Gastroesophageal sphincter (tissue), 4 donors: ENCODE measurements at regions not wholly inside any gene's neighbourhood (a gene's known extent, or its start where the extent isn't known, plus 50 kb on each side); places are given as distances from the start of the nearest gene placed in this dataset.
"Not testable (repeated sequence)": the region's sequence is repeated elsewhere in the genome, so short reads cannot be mapped to it uniquely, and the experiment has no call there.

Source experiments
- ATAC-seq: fragments of 150-250 bp; one replicate; pipeline ENCODE4 v1.9.1; 2016; ENCODE audit warnings: mild to moderate bottlenecking, moderate library complexity
- H3K27ac ChIP-seq, 4 donors: fragments of 200-600 bp; sonication (generic) in 3 of 4; 1 replicate in 3 of 4; 2 replicates in 1 of 4; pipeline ENCODE4 v1.5.1; 2016 to 2019
- H3K27me3 ChIP-seq: fragments of 200-600 bp; sonication (generic); one replicate; pipeline ENCODE4 v1.5.1; 2019
- H3K36me3 ChIP-seq, 2 donors: fragments of 200-600 bp; sonication (generic); one replicate each; pipeline ENCODE4 v1.5.1; 2019; ENCODE audit warnings: control low read depth in 1 of 2
- H3K4me1 ChIP-seq, 3 donors: fragments of 200-600 bp; sonication (generic); 1 replicate in 2 of 3; 2 replicates in 1 of 3; pipeline ENCODE4 v1.5.1; 2016 to 2019; ENCODE audit warnings: control low read depth in 2 of 3
- H3K4me3 ChIP-seq, 2 donors: fragments of 200-600 bp; sonication (generic); one replicate each; pipeline ENCODE4 v1.5.1; 2019; ENCODE audit warnings: mild to moderate bottlenecking in 1 of 2, moderate library complexity in 1 of 2
- H3K9me3 ChIP-seq, 3 donors: fragments of 200-600 bp; sonication (generic); one replicate each; pipeline ENCODE4 v1.5.1; 2017 to 2019; ENCODE audit warnings: control low read depth in 2 of 3
- CTCF ChIP-seq, 4 experiments: fragments of 200-600 bp in 2 of 4; fragments of 450-650 bp in 2 of 4; sonication (generic) in 1 of 4; IDR thresholded peaks; one replicate each; pipeline ENCODE4 v1.5.1; 2017 to 2019; ENCODE audit warnings: antibody characterized with exemption in 4 of 4, mild to moderate bottlenecking in 2 of 4, moderate library complexity in 2 of 4
- EP300 ChIP-seq: sonication (generic); formaldehyde crosslinking; IDR thresholded peaks from one replicate; pipeline ENCODE4 v1.6.1; 2017; ENCODE audit warnings: antibody characterized with exemption, mild to moderate bottlenecking
- POLR2A ChIP-seq, 2 donors: fragments of 450-650 bp; IDR thresholded peaks; one replicate each; pipeline ENCODE4 v1.6.1; 2017; ENCODE audit warnings: antibody characterized with exemption in 2 of 2, mild to moderate bottlenecking in 2 of 2, moderate library complexity in 1 of 2
- POLR2AphosphoS5 ChIP-seq: sonication (generic); formaldehyde crosslinking; IDR thresholded peaks from one replicate; pipeline ENCODE4 v1.6.1; 2017; ENCODE audit warnings: antibody characterized with exemption
- WGBS, 2 donors: methylation state at CpG; one replicate each; pipeline ENCODE4 v1.1.5; 2018; ENCODE audit warnings: low coverage in 1 of 2; 5-methylcytosine and 5-hydroxymethylcytosine counted together

GRCh38 chr13:31605076-31605860 is 134.1 kb upstream of the RXFP2 start:
- Histone ChIP-seq H3K4me1 (no peaks in the 10 kb centered on the region), H3K4me3 (no peak overlapping the region)
- no peak for ATAC-seq

GRCh38 chr13:31607531-31607930 is 131.8 kb upstream of the RXFP2 start:
- not testable (repeated sequence) for H3K4me1 ChIP-seq, H3K27ac ChIP-seq, H3K27me3 ChIP-seq, H3K4me3 ChIP-seq, ATAC-seq, H3K36me3 ChIP-seq, H3K9me3 ChIP-seq
- 84% methylated on average over 3 of the region's 7 CpGs; no CpG with 5 or more reads in 1 of the 2 donors for WGBS, 2 donors

More at GRCh38 chr13:31605076-31605860, 134.1 kb upstream of the RXFP2 start:
- no peaks in the 10 kb centered on the region for H3K27me3 ChIP-seq
- no peaks in the 10 kb centered on the region for H3K36me3 ChIP-seq
- TF ChIP-seq CTCF (IDR thresholded peaks at IDR 0.05) (no peak), POLR2AphosphoS5 (no peak), EP300 (no peak), POLR2A (IDR thresholded peaks at IDR 0.05) (no peak)
- no peaks in the 10 kb centered on the region for H3K9me3 ChIP-seq
- 59 to 66% methylated on average over 4 to 5 of the region's 5 CpGs for WGBS, 2 donors
- H3K27ac ChIP-seq: no peak overlapping the region

GRCh38 chr13:31608780-31609179 is 130.5 kb upstream of the RXFP2 start:
- H3K27me3 ChIP-seq, ATAC-seq, H3K9me3 ChIP-seq, H3K27ac ChIP-seq, H3K36me3 ChIP-seq, H3K4me1 ChIP-seq, H3K4me3 ChIP-seq: not testable (repeated sequence)
- WGBS, 2 donors: no CpG with 5 or more reads among the region's 23 CpGs

- Histone ChIP-seq H3K4me1 (no peaks in the 10 kb centered on the region), H3K27ac (no peak overlapping the region), H3K4me3 (no peak overlapping the region), H3K27me3 (no peaks in the 10 kb centered on the region), H3K36me3 (no peaks in the 10 kb centered on the region), H3K9me3 (peaks cover 0 to 15% (median 0%) of the 10 kb centered on the region in 3 donors)
- TF ChIP-seq POLR2A (IDR thresholded peaks at IDR 0.05) (no peak), EP300 (no peak), CTCF (IDR thresholded peaks at IDR 0.05) (no peak), POLR2AphosphoS5 (no peak)
- ATAC-seq: no peak
- 80 to 81% methylated on average over 1 to 6 of the region's 7 CpGs for WGBS, 2 donors
Observed at GRCh38 chr13:31610270-31610998, 128.9 kb upstream of the RXFP2 start.

- Histone ChIP-seq H3K36me3 (no peaks in the 10 kb centered on the region), H3K27me3 (no peaks in the 10 kb centered on the region), H3K9me3 (peaks cover 0 to 15% (median 0%) of the 10 kb centered on the region in 3 donors), H3K27ac (no peak overlapping the region), H3K4me3 (no peak overlapping the region), H3K4me1 (no peaks in the 10 kb centered on the region)
- ATAC-seq: no peak
- no peak for TF ChIP-seq EP300
- no peak for TF ChIP-seq POLR2A (IDR thresholded peaks at IDR 0.05)
- TF ChIP-seq POLR2AphosphoS5: no peak
- no peak for TF ChIP-seq CTCF (IDR thresholded peaks at IDR 0.05)
- 76 to 86% methylated on average over 3 of the region's 3 CpGs for WGBS, 2 donors
Observed at GRCh38 chr13:31611214-31611613, 128.1 kb upstream of the RXFP2 start.

GRCh38 chr13:31614073-31614472 is 125.3 kb upstream of the RXFP2 start:
- TF ChIP-seq POLR2AphosphoS5 (no peak), EP300 (no peak), CTCF (IDR thresholded peaks at IDR 0.05) (no peak), POLR2A (IDR thresholded peaks at IDR 0.05) (no peak)
- H3K4me1 ChIP-seq: no peaks in the 10 kb centered on the region
- no peak for ATAC-seq
- H3K27me3 ChIP-seq: no peaks in the 10 kb centered on the region
- no peak overlapping the region for H3K4me3 ChIP-seq
- 92 to 97% methylated on average over 2 to 3 of the region's 3 CpGs for WGBS, 2 donors
- no peak overlapping the region for H3K27ac ChIP-seq
- H3K9me3 ChIP-seq: peaks cover 0 to 15% (median 0%) of the 10 kb centered on the region in 3 donors
- H3K36me3 ChIP-seq: no peaks in the 10 kb centered on the region
